NCI-H2227 (cell line): ENCODE measurements at regions not wholly inside any gene's neighbourhood (a gene's known extent, or its start where the extent isn't known, plus 50 kb on each side); places are given as distances from the start of the nearest gene placed in this dataset.

Experiments used
- DNase-seq: peaks from one replicate; lab custom pipeline; 2025; ENCODE audit not compliant: unreplicated experiment; lab: John Stamatoyannopoulos, UW

DNA sequence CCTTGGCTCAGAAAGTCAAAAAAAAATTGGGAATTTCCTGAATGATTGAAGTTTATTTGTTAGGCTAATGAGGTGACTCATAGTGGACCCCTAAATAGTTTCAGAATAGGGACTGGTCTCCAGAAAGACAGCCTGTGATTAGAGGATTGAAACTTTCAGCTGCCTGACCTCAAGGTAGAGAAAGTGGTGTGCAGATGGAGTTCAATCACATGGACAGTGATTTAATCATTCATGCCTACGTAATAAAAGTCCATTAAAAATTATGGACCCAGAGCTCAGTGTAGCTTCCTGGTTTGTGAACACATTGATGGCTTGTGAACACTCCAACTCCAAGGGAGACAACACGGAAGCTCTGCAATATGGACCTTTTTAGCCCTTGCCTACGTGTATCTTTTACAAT, 533.2 kb upstream of the PCDH9 start:
- DNase-seq = no peak

DNA sequence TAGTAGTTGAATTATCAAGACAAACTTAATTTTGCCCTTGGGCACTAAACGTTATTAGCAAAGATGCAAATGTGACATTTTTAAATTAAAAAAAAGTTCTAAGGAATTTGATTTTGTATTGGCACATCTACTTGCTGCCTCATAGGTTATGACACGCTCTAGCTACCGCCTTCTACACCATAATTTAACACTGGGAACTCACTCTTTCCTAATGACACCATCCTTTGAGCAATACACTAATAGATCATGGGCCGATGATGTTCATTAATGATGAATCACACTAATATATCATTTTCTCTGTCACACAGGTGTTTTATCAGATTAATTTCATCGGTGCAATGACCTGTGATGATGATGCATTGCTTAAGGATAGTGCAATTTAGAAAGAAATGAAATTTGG, 528.8 kb upstream of the PCDH9 start:
- no peak for DNase-seq

DNA sequence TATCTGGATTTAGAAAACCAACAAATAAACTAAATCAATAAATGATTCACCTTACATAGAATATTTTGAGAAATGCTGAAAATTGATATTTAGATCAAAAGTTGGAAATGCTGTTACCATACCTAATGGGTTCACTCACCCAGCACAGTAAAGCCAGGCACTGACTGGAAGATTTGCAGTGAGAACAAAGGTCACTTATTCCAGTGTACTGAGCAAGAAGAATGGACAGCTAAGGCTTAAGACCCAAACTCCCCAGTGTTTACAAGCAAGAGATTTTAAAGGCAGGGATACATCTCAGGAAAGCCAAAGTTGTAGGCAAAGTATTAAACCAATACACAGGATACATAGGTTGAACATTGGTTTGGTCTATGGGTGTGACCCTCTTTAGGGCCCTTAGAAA, 523.9 kb upstream of the PCDH9 start:
- no peak for DNase-seq

DNA sequence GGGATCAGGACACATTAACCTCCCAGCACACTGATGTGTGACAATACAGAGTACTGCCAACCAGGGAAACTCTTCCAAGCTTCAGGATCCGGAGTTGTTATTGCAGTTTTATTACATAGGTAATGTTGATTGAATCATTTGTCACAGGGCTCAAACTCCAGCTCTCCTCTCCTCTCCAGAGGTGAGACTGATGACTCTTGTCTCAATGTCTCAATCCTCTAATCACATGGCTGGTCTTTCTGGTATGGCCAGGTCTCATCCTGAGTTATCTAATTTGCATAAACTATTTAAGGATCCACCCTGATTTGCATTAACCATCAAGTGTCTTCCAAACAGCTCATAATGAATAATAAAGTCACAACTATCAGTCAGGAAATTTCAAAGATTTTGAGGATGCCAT, 522.6 kb upstream of the PCDH9 start:
- DNase-seq = no peak

- no peak for DNase-seq
These were observed 512.3 kb upstream of the PCDH9 start for GRCh38 chr13:67742478-67742877.

DNA sequence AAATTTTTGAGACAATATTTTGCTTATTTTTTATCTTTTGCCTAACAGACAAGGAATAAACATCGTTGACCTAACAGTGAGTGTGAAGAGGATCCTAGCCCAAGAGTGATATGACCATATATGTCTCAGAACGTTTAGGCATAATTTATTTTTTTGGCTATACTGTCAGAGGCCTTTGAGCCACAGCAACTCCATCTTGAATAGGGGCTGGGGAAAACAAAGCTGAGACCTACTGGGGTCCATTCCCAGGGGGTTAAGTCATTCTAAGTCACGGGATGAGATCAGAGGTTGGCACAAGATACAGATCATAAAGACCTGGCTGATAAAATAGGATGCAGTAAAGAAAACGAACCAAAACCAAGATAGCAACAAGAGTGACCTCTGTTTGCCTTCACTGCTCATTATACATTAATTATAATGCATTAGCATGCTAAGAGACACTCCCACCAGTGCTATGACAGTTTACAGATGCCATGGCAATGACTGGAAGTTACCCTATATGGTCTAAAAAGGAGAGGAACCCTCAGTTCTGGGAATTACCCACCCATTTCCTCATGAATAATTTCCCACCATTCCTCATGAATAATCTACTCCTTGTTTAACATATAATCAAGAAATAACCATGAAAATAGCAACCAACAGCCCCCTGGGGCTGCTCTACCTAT, 510.9 kb upstream of the PCDH9 start:
- DNase-seq = no peak

DNA sequence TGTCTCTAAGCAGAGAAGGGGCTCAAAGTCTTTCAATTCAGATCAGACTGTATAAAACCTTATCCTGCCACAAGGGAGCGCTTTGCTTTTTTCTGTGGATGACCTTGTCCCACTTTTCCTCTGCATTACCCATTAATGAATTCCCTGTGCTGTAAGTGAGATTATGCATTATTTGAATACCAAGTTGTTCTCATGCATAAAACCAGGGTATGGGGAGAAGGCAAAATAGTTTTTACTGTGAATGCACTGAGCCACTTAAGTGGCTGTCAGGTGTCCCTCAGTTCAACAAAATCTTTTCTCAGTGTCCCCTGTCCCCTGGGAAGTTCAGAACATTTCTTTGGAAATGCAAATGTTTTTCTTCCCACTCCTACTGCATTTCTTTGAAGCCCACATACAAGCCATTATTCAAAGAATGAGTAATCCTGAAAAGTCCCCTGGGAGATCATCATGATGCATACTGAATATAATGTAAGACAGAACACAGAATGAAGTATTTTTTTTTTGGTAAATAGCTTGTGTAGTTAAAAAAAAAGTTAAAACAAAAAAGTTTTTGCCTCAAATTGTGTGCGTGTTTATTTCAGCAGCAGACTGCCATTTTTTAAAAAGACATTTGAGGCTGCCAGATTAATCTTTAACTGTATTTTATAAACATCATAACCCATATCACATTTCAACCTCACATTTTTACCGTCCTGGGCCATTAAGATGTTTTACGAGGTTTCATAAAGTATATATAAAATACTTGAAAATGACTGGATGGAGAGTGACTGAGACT, 506.7 kb upstream of the PCDH9 start:
- DNase-seq = peak; percentile 0

GRCh38 chr13:67735651-67736050, 505.5 kb upstream of the PCDH9 start:
- no peak for DNase-seq

DNA sequence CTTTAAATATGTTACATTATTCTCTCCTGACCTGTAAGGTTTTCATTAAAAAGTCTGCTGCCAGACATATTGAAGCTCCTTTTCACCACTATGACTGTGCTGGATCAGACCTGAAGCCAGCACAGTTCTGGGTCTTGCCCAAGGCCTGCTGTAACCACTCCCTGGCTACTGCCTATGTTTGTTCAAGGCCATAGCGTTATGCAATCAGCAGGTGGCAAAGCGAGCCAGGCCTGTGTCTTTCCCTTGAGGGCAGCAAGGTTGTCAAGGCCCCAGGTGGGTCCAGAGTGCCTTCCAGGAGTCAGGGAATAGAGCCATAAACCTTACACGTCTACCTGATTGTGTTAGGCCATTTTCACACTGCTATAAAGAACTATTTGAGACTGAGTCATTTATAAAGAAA, 496.8 kb upstream of the PCDH9 start:
- no peak for DNase-seq

DNA sequence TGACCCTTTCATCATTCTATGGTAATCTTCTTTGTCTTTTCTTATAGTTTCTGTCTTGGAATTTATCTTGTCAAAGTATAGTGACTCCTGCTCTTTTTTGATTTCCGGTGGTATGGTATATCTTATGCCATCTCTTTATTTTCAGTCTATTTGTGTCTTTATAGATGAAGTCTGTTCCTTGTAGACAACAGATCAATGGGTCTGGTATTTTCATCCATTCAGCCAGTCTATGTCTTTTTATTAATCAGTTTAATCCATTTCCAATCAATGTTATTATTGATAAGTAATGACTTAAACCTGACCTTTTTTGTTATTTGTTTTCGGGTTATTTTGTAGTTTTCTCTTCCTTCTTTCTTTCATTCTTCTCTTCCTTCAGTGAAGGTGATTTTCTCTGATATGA, 495.9 kb upstream of the PCDH9 start:
- no peak for DNase-seq

GRCh38 chr13:67713571-67713970, 483.4 kb upstream of the PCDH9 start:
- no peak for DNase-seq

- no peak for DNase-seq
These were observed 466.6 kb upstream of the PCDH9 start for GRCh38 chr13:67696775-67697174.

DNA sequence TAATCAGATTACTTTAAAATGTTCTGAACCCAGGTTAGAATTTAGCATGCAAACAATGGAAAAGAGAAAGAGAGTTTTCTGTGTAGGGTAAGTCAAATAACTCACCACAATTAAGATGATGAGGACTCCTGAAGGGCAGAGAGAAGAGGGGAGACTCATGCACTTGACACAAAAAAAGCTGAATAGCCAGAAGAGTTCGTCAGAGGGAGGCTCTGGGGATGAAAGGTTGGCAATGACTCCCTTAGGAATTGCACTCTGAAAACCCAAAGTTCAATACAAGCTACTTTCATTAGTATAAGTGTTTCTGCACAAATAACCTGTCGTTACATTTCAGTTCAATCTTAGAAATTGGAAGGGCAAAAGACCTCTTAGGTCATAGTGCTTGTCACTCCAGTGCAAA, 434.4 kb upstream of the PCDH9 start:
- no peak for DNase-seq

DNA sequence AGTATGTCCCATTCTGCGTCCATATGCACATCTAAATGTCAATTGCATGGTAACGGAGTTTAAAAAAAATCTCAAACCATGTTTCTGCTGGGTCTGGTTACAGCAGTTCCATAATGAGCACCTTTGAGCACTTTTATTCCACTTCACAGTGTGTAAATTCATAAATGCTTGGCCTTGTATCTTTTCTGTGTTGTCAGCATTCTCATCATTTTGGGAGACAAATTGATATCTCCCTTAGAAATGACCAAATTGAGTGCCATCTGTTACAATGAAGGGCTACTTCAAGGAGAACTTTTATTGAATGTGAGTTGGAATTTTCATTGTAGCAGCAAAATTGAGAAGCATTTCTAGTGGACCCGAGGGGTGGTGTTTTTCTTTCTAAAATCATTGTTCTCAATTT, 432.9 kb upstream of the PCDH9 start:
- DNase-seq = peak; percentile 66

DNA sequence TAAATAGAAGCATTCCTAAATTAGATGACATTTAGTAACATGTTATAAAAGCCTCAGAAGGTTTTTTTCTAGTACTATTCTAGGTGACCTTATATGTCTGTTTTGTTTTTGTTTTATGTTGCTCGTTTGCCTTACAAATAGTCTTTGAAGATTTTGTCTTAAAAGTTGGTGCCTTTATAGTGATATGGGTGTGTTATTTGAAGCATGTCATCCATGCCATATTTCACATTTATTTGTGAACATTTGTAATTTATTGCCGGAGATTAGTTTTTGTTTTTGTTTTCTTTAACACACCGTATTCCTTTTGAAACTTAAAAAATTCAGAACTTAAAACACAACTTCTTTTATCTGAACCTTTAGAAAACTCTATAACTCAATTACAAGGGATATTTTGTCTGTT, 422.8 kb upstream of the PCDH9 start:
- DNase-seq = no peak

- no peak for DNase-seq
These were observed 421.9 kb upstream of the PCDH9 start for GRCh38 chr13:67651908-67652465.

GRCh38 chr13:67650471-67650870, 420.3 kb upstream of the PCDH9 start:
- DNase-seq = no peak

GRCh38 chr13:67645874-67646467, 415.8 kb upstream of the PCDH9 start:
- DNase-seq = no peak

GRCh38 chr13:67643516-67644055, 413.4 kb upstream of the PCDH9 start:
- DNase-seq = no peak

DNA sequence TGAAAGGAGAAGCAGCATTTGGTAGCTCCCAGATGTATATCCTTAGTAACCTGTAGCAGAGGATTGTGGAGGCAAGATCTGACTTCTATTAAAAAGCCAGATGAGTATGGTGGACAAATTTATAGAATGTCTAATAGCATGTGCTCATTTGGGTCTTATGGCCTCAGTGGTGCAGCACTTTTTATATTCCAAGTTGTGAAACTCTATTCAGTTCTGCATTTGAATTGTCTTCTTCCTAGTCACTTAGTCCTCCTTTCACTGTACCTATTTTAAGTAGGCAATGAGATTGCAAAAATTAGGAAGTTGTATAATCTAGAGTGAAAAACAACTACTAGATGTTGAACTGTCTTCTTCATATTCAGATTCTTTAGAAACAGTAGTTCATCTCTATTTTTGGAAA, 412.5 kb upstream of the PCDH9 start:
- DNase-seq = no peak

DNA sequence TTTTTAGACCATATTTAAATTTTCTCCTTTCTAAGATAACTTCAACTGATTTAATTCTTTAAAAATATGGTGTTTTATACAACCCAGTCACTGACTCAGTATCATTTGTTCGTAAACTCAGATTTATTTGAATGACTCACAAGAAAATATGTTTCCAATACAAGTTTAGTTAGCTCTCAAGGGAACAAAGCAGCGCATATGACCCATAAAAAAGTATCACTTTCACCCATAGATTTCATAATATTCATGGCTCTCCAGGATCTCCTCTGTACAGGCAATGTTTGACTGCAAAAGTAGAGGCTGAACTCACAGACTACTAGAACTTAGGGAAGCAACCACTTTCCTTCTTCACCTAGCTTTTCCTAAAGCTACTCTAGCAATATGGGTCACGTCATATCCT, 405.6 kb upstream of the PCDH9 start:
- DNase-seq = no peak

- DNase-seq = no peak
These were observed 402.5 kb upstream of the PCDH9 start for GRCh38 chr13:67632590-67632989.
